ENCODE measurements at regions not wholly inside any gene's neighbourhood (a gene's known extent, or its start where the extent isn't known, plus 50 kb on each side); places are given as distances from the start of the nearest gene placed in this dataset.
"Not testable (repeated sequence)": the region's sequence is repeated elsewhere in the genome, so short reads cannot be mapped to it uniquely, and the experiment has no call there.

DNA sequence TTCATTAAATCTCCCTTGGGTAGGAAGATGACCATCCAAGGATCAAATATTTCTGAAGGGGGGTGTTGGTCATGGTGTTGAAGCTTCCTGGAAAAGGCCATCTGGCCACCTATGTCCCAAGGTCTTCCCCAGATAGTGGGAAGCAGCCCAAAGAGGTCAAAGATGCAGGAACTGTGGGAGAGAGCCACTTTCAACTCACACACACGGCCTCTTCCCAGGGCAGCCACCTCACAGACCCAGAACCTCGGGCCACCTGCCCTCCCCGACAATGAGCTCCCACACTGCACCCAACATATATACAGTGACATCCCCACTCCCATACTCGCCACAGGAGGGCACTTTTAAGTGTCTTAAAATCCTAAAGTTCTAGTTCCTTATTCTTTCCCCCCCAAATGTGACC is 164.5 kb upstream of the ETV3 start:
- DNase-seq = no peak
- Mint-ChIP-seq H3K36me3 (ENCODE audit: low read depth) (no peaks in the 10 kb centered on the region), H3K27me3 (peaks cover 19% of the 10 kb centered on the region), H3K9me3 (no peaks in the 10 kb centered on the region), H3K27ac (no peak overlapping the region), H3K4me1 (no peaks in the 10 kb centered on the region), H3K4me3 (no peak overlapping the region)
- CTCF ChIA-PET = no interaction called here
- POLR2A ChIA-PET = no interaction called here

- Mint-ChIP-seq H3K9me3 (no peaks in the 10 kb centered on the region), H3K4me3 (no peak overlapping the region), H3K27me3 (peaks cover 22% of the 10 kb centered on the region), H3K27ac (no peak overlapping the region), H3K4me1 (no peaks in the 10 kb centered on the region), H3K36me3 (ENCODE audit: low read depth) (no peaks in the 10 kb centered on the region)
- ChIA-PET POLR2A (no interaction called here), CTCF (no interaction called here)
- DNase-seq = no peak
These were observed 164.0 kb upstream of the ETV3 start for GRCh38 chr1:157302199-157302497.

- no peak for DNase-seq
- ChIA-PET POLR2A (no interaction called here), CTCF (no interaction called here)
- H3K4me1 Mint-ChIP-seq = no peaks in the 10 kb centered on the region
- H3K9me3 Mint-ChIP-seq = no peaks in the 10 kb centered on the region
- H3K27me3 Mint-ChIP-seq = peaks cover 23% of the 10 kb centered on the region
- H3K36me3 Mint-ChIP-seq (ENCODE audit: low read depth) = no peaks in the 10 kb centered on the region
- H3K27ac Mint-ChIP-seq = no peak overlapping the region
- no peak overlapping the region for H3K4me3 Mint-ChIP-seq
These were observed 163.4 kb upstream of the ETV3 start for GRCh38 chr1:157301477-157302198.

DNA sequence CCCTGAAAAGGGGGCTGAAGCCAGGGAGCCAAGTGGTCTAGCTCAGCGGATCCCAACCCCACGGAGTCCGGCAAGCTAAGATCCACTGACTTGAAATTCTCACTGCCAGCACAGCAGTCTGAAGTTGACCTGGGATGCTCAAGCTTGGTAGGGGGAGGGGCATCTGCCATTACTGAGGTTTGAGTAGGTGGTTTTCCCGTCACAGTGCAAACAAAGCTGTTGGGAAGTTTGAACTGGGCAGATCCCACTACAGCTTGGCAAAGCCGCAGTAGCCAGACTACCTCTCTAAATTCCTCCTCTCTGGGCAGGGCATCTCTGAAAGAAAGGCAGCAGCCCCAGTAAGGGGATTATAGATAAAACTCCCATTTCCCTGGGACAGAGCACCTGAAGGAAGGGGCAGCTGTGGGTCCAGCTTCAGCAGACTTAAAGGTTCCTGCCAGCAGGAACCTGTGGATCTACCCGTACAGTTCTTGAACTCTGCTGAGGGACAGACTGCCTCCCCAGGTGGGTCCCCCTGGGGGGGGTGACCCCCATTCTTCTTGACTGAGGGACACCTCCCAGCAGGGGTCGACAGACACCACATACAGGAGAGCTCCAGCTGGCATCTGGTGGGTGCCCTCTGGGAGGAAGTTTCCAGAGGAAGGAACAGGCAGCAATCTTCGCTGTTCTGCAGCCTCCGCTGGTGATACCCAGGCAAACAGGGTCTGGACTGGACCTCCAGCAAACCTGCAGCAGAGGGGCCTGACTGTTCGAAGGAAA is 156.4 kb upstream of the ETV3 start:
- H3K4me3 Mint-ChIP-seq; CTCF ChIA-PET; DNase-seq; H3K9me3 Mint-ChIP-seq; H3K4me1 Mint-ChIP-seq; POLR2A ChIA-PET; H3K27ac Mint-ChIP-seq; H3K36me3 Mint-ChIP-seq (ENCODE audit: low read depth): not testable (repeated sequence)
- peaks cover 30% of the 10 kb centered on the region for H3K27me3 Mint-ChIP-seq

- Mint-ChIP-seq H3K27ac (no peak overlapping the region), H3K4me1 (no peaks in the 10 kb centered on the region), H3K27me3 (peaks cover 28% of the 10 kb centered on the region), H3K9me3 (no peaks in the 10 kb centered on the region), H3K36me3 (ENCODE audit: low read depth) (no peaks in the 10 kb centered on the region), H3K4me3 (no peak overlapping the region)
- DNase-seq = no peak
- CTCF ChIA-PET = no interaction called here
- POLR2A ChIA-PET = no interaction called here
These were observed 154.8 kb upstream of the ETV3 start for GRCh38 chr1:157292809-157293564.

GRCh38 chr1:157292302-157292701 is 154.1 kb upstream of the ETV3 start:
- POLR2A ChIA-PET = no interaction called here

DNA sequence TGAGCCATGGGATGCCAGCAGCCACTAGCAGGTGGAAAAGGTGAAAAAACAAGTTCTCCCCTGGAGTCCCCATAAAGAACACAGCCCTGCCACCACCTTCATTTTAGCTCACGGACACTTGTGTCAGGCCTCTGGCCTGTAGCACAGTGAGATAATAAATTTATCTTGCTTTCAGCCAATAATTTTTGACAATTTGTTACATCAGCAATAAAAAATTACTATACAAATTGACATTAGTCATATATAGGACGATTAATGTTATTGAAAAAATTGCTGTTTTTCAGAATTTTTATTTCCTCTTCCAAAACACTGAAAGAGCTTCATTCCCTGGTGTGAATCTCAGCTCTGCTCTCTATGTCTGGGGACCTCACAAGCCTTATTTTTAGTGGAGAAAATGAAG is 152.9 kb upstream of the ETV3 start:
- no peak overlapping the region for H3K4me3 Mint-ChIP-seq
- peaks cover 18% of the 10 kb centered on the region for H3K27me3 Mint-ChIP-seq
- ChIA-PET POLR2A (no interaction called here), CTCF (no interaction called here)
- no peaks in the 10 kb centered on the region for H3K9me3 Mint-ChIP-seq
- DNase-seq = no peak
- H3K4me1 Mint-ChIP-seq = no peaks in the 10 kb centered on the region
- no peak overlapping the region for H3K27ac Mint-ChIP-seq
- no peaks in the 10 kb centered on the region for H3K36me3 Mint-ChIP-seq (ENCODE audit: low read depth)

More at GRCh38 chr1:157292302-157292701, 154.1 kb upstream of the ETV3 start:
- Mint-ChIP-seq H3K4me1 (no peaks in the 10 kb centered on the region), H3K27me3 (peaks cover 25% of the 10 kb centered on the region), H3K9me3 (no peaks in the 10 kb centered on the region), H3K27ac (no peak overlapping the region), H3K4me3 (no peak overlapping the region), H3K36me3 (ENCODE audit: low read depth) (no peaks in the 10 kb centered on the region)
- CTCF ChIA-PET = no interaction called here
- no peak for DNase-seq

- Mint-ChIP-seq H3K9me3 (no peaks in the 10 kb centered on the region), H3K36me3 (ENCODE audit: low read depth) (no peaks in the 10 kb centered on the region), H3K27me3 (peaks cover 10% of the 10 kb centered on the region), H3K4me1 (no peaks in the 10 kb centered on the region), H3K27ac (no peak overlapping the region), H3K4me3 (no peak overlapping the region)
- ChIA-PET POLR2A (no interaction called here), CTCF (no interaction called here)
- no peak for DNase-seq
These were observed 151.4 kb upstream of the ETV3 start for GRCh38 chr1:157289424-157290105.

DNA sequence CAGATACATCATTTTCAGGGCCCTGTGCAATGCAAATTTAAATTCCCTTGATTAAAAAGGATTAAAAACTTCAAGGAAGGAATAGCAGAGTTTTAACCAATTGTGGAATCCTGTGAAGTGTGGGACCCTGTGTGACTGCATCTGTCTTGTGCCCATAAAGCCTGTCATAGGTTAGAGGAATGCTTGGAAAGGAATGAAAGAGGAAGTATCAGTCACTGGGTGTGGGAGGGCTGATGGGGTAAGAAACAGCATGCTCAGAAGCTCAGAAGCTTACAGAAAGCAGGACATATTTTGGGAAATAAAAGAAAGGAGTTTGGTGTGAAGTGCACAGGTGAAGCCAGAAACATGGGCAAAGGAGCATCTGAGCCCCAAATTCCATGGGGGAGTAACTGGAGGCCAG is 150.8 kb upstream of the ETV3 start:
- POLR2A ChIA-PET = no interaction called here
- Mint-ChIP-seq H3K9me3 (no peaks in the 10 kb centered on the region), H3K27me3 (peaks cover 10% of the 10 kb centered on the region), H3K4me3 (no peak overlapping the region), H3K27ac (no peak overlapping the region), H3K36me3 (ENCODE audit: low read depth) (no peaks in the 10 kb centered on the region), H3K4me1 (no peaks in the 10 kb centered on the region)
- no peak for DNase-seq
- CTCF ChIA-PET = no interaction called here

- ChIA-PET CTCF (no interaction called here), POLR2A (no interaction called here)
These were observed 150.3 kb upstream of the ETV3 start for GRCh38 chr1:157288492-157288891.

GRCh38 chr1:157288006-157288405 is 149.8 kb upstream of the ETV3 start:
- CTCF ChIA-PET = no interaction called here
- no peak for DNase-seq

More at GRCh38 chr1:157288492-157288891, 150.3 kb upstream of the ETV3 start:
- Mint-ChIP-seq H3K4me3 (no peak overlapping the region), H3K9me3 (no peaks in the 10 kb centered on the region), H3K27me3 (peaks cover 10% of the 10 kb centered on the region), H3K27ac (no peak overlapping the region), H3K36me3 (ENCODE audit: low read depth) (no peaks in the 10 kb centered on the region), H3K4me1 (no peaks in the 10 kb centered on the region)
- DNase-seq = no peak

DNA sequence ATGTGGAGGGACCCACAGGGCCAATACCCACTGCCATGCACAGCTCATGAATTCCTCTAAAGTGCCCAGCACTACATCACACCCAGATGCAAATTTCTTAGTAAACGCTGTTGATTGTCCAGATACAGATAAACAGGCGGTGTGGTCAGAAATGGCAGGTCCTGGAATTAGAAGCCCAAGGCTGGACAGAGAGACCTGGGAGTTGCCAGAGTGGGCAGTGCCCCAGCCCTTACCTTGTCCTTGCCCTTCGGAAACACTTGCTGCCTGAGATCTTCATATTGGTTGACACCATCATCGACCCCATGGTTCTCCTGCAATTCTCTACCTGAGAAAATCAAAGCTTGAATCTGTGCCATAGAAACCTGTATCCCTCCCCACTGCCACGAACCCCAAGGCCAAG is 149.3 kb upstream of the ETV3 start:
- ChIA-PET POLR2A (no interaction called here), CTCF (no interaction called here)
- Mint-ChIP-seq H3K36me3 (ENCODE audit: low read depth) (no peaks in the 10 kb centered on the region), H3K4me1 (no peaks in the 10 kb centered on the region), H3K27ac (no peak overlapping the region), H3K9me3 (no peaks in the 10 kb centered on the region), H3K27me3 (peaks cover 21% of the 10 kb centered on the region), H3K4me3 (no peak overlapping the region)
- DNase-seq = no peak

More at GRCh38 chr1:157288006-157288405, 149.8 kb upstream of the ETV3 start:
- H3K4me3 Mint-ChIP-seq = no peak overlapping the region
- H3K36me3 Mint-ChIP-seq (ENCODE audit: low read depth) = no peaks in the 10 kb centered on the region
- H3K27ac Mint-ChIP-seq = no peak overlapping the region
- POLR2A ChIA-PET = no interaction called here
- H3K27me3 Mint-ChIP-seq = peaks cover 15% of the 10 kb centered on the region
- H3K4me1 Mint-ChIP-seq = no peaks in the 10 kb centered on the region
- H3K9me3 Mint-ChIP-seq = no peaks in the 10 kb centered on the region

DNA sequence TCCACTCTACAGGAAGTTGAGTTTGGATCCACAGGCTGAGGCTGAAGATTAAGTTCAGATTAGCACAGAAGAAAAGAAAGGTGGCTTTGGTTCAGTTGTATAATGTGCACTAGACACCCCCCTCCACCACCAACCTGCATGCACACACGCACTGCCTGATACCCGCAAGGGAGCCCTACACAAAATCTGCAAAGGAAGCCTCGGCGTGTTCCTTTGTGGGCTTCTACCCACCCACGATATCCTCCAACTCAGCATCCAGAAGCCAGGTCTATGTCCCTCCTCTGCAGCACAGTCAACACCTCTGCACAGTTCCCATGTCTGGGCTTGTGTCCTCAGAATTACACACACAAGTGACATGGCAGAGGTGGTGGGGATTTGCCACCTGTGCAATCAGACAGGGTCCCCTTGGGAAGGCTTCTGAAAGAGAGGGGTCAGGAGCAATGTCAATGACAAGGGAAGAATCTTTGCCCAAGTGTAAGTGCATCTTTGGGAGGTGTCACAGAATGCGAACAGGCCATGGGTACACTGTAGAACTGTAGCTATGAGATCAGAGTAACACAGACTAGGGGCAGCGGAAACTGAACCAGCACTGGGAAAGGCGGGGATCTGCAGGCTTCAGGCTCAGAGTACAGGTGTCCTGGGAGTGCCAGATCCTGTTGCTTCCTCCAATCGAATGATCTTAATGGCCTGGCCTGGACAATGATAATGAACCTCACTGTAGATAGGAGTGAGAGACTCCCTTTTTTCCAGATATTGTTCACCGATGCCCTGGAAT is 148.6 kb upstream of the ETV3 start:
- Mint-ChIP-seq H3K4me1 (no peaks in the 10 kb centered on the region), H3K4me3 (no peak overlapping the region), H3K9me3 (no peaks in the 10 kb centered on the region), H3K27me3 (peaks cover 26% of the 10 kb centered on the region), H3K27ac (no peak overlapping the region), H3K36me3 (ENCODE audit: low read depth) (no peaks in the 10 kb centered on the region)
- CTCF ChIA-PET = no interaction called here
- DNase-seq = no peak
- POLR2A ChIA-PET = no interaction called here

All from activated CD4-positive, alpha-beta memory T cell treated with anti-CD3 and anti-CD28 coated beads, Interleukin-2, amount 10 ng/mL, durations not matched to agents 7 days and 5 days (primary cell).